Colonic mucosa (tissue), 4 donors: ENCODE measurements at regions not wholly inside any gene's neighbourhood (a gene's known extent, or its start where the extent isn't known, plus 50 kb on each side); places are given as distances from the start of the nearest gene placed in this dataset.

Experiments
- DNase-seq: peaks from one replicate; pipeline ENCODE4 v3.0.0-alpha.2; 2020
- H3K27ac ChIP-seq: fragments of 200-600 bp; one replicate; pipeline ENCODE4 v1.8.0; 2021
- H3K27me3 ChIP-seq: fragments of 200-600 bp; one replicate; pipeline ENCODE4 v1.8.0; 2021
- H3K36me3 ChIP-seq: fragments of 200-600 bp; one replicate; pipeline ENCODE4 v1.8.0; 2021
- H3K4me1 ChIP-seq: fragments of 200-600 bp; one replicate; pipeline ENCODE4 v1.8.0; 2021; ENCODE audit warnings: mild to moderate bottlenecking
- H3K4me3 ChIP-seq: fragments of 200-600 bp; one replicate; pipeline ENCODE4 v1.8.0; 2021
- H3K9ac ChIP-seq, 2 donors: one replicate each; pipeline ENCODE4 v1.7.0; 2013; ENCODE audit warnings: control low read depth in 2 of 2, low read depth in 2 of 2, low read length in 2 of 2
- H3K9me3 ChIP-seq: fragments of 200-600 bp; one replicate; pipeline ENCODE4 v1.8.0; 2021
- CTCF ChIP-seq: fragments of 200-600 bp; IDR thresholded peaks from one replicate; pipeline ENCODE4 v1.8.0; 2022; ENCODE audit warnings: antibody characterized with exemption, mild to moderate bottlenecking
- intact Hi-C: fragments of 100-400 bp; cut with DNase I; formaldehyde crosslinking; loops from one replicate; pipeline ENCODE4 v1.14.1; 2022
- donor health status: healthy.
- donor health status: DM: no; HTN: no; CAD: no.
- donor health status: DM: no; HTN: no; CAD: no.

- no peaks in the 10 kb centered on the region for H3K36me3 ChIP-seq
- H3K4me3 ChIP-seq, result no peak overlapping the region
- H3K27ac ChIP-seq, result no peak overlapping the region
- H3K9me3 ChIP-seq, result no peaks in the 10 kb centered on the region
- DNase-seq, result no peak
- no peaks in the 10 kb centered on the region for H3K4me1 ChIP-seq
- H3K27me3 ChIP-seq, result no peaks in the 10 kb centered on the region
- no peak for TF ChIP-seq CTCF
- H3K9ac ChIP-seq, result no peak overlapping the region
- intact Hi-C loops, result no loop called here
Measured at GRCh38 chr5:10064546-10065195, 185.0 kb downstream of the ATPSCKMT start.

- Histone ChIP-seq H3K27me3 (no peaks in the 10 kb centered on the region), H3K9me3 (no peaks in the 10 kb centered on the region), H3K9ac (no peak overlapping the region), H3K4me3 (no peak overlapping the region), H3K27ac (no peak overlapping the region), H3K4me1 (no peaks in the 10 kb centered on the region), H3K36me3 (no peaks in the 10 kb centered on the region)
- no peak for DNase-seq
- intact Hi-C loops, result no loop called here
- no peak for TF ChIP-seq CTCF
Measured at GRCh38 chr5:10063997-10064396, 185.7 kb downstream of the ATPSCKMT start.

- no peaks in the 10 kb centered on the region for H3K4me1 ChIP-seq
- H3K9me3 ChIP-seq, result no peaks in the 10 kb centered on the region
- no peaks in the 10 kb centered on the region for H3K36me3 ChIP-seq
- no peak for TF ChIP-seq CTCF
- no peaks in the 10 kb centered on the region for H3K27me3 ChIP-seq
- DNase-seq, result no peak
- H3K4me3 ChIP-seq, result no peak overlapping the region
- no peak overlapping the region for H3K27ac ChIP-seq
- intact Hi-C loops, result no loop called here
- H3K9ac ChIP-seq, result no peak overlapping the region
Measured at GRCh38 chr5:10059980-10060379, 189.7 kb downstream of the ATPSCKMT start.

- H3K9me3 ChIP-seq, result no peaks in the 10 kb centered on the region
- intact Hi-C loops, result no loop called here
- H3K9ac ChIP-seq, result no peak overlapping the region
- H3K4me1 ChIP-seq, result no peaks in the 10 kb centered on the region
- TF ChIP-seq CTCF, result no peak
- no peaks in the 10 kb centered on the region for H3K36me3 ChIP-seq
- DNase-seq, result no peak
- H3K4me3 ChIP-seq, result no peak overlapping the region
- H3K27me3 ChIP-seq, result no peaks in the 10 kb centered on the region
- no peak overlapping the region for H3K27ac ChIP-seq
Measured at GRCh38 chr5:10059556-10059955, 190.1 kb downstream of the ATPSCKMT start.

GRCh38 chr5:10057356-10057755 lies 192.3 kb downstream of the ATPSCKMT start:
- Histone ChIP-seq H3K27me3 (no peaks in the 10 kb centered on the region), H3K9me3 (no peaks in the 10 kb centered on the region), H3K4me1 (no peaks in the 10 kb centered on the region), H3K9ac (no peak overlapping the region), H3K27ac (no peak overlapping the region), H3K36me3 (no peaks in the 10 kb centered on the region), H3K4me3 (no peak overlapping the region)
- intact Hi-C loops, result no loop called here
- TF ChIP-seq CTCF, result no peak
- no peak for DNase-seq
